ENCODE measurements at regions not wholly inside any gene's neighbourhood (a gene's known extent, or its start where the extent isn't known, plus 50 kb on each side); places are given as distances from the start of the nearest gene placed in this dataset.
"Not testable (repeated sequence)": the region's sequence is repeated elsewhere in the genome, so short reads cannot be mapped to it uniquely, and the experiment has no call there.

DNA sequence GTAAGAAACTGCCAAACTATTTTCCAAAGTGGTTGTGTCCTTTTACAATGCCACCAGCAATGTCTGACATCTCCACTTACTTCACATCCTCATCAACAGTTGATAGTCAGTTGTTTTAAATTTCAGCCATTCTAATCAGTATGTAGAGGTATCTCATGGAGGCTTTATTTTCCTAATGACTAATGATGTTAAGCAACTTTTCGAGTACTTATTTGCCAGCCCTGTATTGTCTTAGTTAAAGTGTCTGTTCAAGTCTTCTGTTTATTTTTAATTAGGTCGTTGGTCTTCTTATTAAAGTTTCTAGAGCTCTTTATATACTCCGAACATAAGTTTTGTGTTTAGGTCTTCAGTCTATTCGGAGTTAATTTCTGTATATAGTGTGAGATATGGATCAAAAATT is 54.9 kb upstream of the NBPF12 start:
- DNase-seq: not testable (repeated sequence)

DNA sequence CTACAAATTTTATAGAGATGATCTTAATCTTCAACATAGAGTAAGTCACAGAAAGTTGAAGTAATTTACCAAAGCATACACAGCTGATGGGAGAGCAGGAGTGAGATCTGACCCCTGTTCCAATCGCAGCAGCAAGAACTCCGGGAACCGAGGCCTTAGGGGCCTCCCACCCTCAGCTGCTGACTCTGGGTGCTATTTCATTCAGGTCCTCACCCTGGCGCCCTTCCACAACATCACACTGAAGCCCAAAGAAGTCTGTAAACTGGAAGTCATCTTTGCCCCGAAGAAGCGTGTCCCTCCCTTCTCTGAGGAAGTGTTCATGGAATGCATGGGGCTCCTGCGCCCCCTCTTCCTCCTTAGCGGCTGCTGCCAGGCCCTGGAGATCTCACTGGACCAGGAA is 57.0 kb upstream of the NBPF12 start:
- not testable (repeated sequence) for DNase-seq

DNA sequence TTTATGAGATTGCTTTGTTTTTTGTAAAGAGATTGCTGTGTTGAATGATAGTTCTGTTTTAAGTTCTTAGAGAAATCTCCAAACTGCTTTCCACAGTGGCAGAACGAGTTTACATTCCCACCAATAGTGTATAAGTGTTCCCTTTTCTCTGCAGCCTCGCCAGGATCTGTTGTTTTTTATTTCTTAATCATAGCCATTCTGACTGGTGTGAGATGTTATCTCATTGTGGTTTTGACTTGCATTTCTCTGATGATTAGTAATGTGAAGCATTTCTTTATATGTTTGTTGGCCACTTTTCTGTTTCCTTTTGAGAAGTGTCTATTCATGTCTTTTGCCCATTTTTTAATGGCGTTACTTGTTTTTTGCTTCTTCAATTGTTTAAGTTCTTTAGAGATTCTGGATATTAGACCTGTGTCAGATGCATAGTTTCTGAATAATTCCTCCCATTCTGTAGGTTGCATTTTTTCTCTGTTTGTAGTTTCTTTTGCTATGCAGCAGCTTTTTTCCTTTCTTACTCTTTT is 74.3 kb upstream of the NBPF12 start:
- not testable (repeated sequence) for DNase-seq

DNA sequence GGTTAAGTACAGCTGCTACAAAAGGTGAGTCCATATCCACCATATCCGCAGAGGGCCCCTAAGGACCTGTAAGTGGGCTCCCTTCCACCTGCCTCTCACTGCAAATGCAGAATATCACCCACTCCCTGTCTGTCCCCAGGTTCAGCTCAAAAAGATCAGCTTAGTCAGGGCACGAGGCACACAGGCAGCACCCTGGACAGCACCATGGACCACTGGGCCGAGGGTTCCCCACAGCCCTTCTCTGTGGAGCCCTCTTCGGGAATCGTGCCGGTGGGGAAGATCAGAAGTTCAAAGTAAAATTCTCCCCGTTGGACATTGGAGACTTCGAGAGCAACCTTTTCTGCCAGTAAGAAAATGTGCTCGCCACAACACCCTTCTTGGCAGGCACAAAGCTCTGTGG is 85.0 kb upstream of the NBPF12 start:
- DNase-seq: not testable (repeated sequence)

DNA sequence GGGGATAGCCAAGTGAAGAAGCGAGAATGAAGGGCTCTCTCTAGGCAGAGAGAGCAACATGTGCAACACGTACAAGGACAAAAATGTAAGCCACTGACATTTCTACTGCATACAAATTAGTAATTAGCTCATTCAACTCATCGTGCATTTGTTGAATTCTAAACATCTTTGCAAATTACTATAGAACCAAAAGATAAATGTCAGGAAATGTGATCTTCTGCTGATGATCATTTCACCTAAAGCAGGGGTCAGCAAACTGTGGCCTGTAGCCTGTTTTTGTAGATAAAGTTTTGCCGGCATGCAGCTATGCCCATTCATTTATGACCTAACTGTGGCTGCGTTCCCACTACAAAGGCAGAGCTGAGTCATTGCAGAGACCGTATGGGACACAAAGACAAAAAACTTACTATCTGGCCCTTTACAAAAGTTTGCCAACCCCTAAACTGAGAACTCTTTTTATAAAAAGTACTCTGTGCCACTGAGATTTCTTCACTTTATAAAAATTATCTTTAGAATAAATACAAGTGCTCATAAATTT is 87.7 kb upstream of the NBPF12 start:
- not testable (repeated sequence) for DNase-seq

DNA sequence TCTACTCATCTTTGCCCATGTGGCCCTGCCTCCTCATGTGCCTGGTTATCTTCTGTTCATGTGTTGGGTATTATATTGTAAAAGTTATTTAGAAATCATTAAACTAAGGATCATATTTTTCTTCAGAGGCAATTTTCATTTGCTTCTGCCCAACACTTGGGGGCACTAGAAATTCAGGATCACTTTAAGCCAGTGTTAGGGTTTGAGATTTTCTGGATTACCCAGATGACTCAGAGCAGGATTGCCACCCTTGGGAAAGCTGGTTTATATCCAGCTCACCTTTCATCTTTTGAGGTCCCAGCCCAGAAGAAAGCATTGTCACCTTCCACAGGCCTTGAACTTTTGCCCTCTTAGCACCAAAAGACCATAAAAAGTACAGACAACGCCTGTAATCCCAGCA is 99.4 kb upstream of the NBPF12 start:
- DNase-seq: not testable (repeated sequence)

DNA sequence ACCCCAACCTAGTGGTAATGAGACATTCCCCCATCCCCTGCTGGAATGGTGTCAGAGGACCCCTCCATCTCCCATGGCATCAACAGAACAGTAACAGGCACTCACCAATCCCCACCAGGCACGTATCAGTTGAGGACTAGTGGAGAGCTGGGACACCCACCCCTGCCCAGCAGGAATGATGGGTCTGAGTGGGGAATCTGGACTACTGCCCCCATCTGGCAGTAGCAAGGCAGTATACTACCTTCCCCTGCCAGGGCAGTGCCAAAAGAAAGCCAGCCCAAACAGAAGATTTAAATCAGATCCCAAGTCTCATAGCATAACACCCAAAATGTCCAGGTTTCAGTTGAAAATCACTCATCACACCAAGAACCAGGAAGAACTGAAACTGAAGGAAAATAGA is 111.2 kb upstream of the NBPF12 start:
- not testable (repeated sequence) for DNase-seq

DNA sequence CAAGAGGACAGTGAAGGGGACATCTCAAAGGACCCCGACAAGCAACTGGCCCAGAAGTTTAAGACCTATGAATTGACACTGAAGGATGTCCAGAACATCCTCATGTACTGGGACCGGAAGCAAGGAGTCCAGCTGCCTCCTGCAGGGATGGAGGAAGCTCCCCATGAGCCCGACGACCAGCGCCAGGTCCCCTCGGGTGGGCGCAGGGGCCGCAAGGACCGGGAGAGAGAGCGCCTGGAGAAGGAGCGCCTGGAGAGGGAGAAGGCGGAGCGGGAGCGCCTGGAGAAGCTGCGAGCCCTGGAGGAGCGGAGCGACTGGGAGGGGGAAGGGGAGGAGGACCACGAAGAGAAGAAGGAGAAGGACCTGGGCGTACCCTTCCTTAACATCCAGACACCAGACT is 143.9 kb upstream of the NBPF12 start:
- DNase-seq: not testable (repeated sequence)

DNA sequence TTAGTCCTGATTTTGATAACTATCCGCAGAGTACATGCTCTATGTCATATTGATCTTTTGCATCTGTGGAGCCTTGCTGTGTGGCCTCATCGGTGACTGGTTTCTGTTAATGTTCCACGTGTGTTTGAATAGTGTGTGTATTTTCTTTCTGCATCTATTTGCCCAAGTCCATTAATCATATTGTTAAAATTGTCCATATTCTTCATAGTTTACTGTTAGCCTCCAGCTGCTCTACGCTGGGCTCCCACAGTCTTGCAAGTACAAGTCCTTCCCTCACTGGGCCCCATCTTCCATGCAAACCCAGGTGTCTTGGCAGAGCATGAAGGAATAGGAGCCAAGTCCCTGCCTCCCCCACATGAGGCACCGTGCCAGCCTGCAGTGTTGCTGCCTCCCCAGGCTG is 145.4 kb upstream of the NBPF12 start:
- DNase-seq: not testable (repeated sequence)

DNA sequence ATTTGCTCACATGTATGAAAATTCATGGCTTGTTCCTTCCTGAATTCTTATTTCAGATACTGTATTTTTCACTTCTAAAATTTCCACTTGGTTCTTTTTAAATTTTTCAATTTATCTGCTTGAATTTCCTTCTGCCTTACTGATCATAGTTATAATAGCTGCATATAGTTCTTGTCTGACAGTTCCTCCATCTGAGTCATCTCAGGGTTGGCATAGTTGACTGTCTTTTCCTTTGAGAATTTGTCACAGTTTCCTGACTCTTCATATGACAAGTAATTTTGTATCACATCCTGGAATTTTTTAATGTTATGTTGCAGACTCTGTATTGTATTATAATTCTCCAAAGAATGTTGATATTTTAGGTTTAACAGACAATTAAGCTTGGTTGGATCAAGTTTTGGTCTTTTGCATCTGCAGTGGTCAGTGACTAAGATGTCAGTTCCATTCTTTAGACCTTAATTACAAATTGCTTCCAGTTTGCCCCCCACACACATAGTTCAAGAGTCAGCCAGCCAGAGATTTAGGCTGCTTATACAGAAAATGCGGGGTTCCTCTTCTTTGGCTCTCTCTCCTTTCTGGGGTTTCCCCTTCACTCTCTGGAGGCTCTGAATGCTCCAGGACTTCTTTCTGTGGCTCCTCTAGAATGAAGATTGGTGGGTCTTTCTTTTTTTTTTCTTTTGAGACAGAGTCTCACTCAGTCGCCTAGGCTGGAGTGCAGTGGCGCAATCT is 153.7 kb upstream of the NBPF12 start:
- not testable (repeated sequence) for DNase-seq

DNA sequence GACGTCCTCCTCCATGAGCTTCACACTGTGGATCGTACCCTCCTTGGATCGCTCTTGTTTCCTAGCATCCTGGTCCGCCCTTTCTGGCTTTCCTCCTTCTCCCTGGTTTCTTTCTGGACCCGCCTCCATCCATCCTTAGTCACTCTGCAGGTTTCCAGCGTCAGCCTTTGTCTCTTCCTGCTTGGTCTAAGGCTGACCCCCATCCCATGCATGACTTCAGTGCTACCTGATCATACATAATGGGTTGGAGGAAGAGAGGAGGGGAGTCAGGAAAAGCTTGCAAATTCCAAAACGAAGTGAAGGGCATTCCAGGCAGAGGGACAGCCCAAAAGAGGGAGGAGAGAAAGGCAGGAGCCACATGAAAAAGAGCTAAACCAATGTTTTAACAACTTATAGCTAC is 156.9 kb upstream of the NBPF12 start:
- DNase-seq: not testable (repeated sequence)

DNA sequence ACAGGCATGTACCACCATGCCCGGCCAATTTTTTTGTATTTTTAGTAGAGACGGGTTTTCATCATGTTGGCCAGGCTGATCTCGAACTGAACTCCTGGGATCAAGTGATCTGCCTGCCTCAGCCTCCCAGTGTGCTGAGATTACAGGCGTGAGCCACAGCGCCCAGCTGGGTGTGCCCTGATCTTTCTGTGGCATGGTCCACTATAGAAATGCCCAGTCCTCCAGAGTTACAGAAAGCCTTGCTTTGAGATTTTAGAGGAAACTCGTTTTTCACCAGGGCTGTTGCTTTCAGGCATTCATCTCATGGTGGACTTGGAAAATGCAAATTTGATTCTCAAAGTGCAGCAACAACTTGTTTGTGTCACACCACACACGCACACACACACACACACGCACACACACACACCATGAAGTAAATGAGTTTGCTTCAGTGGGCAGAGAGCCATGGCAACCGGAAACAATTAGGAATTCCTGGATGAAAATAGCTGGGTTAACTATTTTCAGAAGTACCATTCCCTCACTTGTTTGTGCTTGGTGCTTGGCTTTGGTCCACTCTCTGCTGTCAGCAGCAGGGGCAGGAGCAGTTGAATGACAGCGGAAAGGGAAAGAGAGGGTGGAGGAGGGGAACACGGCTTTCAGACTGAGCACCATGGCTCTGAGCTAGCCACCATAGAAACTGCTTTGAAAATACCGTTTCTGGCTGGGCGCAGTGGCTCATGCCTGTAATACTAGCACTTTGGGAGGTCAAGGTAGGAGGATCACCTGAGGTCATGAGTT is 160.1 kb upstream of the NBPF12 start:
- DNase-seq: not testable (repeated sequence)

DNA sequence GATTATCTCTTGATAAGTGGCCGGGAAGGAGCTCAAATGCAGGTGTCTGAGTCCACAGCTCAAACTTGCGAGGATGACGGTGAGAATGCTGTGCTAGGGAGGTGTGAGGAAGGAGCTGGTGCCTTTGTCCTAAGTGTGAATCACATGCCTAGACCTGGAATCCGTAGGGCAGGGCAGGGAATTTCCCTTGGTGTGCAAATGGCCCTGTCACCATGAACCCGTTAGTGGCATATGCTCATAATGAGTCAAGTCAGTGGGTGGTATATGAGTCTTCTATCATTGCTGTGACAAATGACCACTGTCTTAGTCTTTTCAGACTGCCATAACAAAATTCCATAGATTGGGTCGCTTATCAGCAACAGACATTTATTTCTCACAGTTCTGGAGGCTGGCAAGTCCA is 163.1 kb upstream of the NBPF12 start:
- not testable (repeated sequence) for DNase-seq

DNA sequence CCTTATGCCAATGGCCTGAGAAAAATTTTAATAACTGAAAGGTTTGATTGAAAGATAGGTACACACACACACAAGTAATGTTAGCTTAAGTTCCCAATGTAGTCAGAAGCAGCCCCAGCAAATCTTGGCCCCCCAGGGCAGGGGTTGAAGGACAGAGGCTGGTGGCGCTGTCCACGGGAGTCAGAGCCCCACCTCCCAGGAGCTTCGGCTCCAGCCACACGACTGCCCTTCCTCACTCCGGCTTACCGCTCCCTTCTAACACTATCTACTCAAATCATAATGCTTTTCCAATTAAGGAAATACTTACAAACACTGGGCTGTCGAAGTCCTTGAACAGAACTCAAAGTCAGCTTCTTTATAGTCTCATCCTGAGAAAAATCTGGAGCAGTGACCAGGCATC is 163.9 kb upstream of the NBPF12 start:
- not testable (repeated sequence) for DNase-seq

DNA sequence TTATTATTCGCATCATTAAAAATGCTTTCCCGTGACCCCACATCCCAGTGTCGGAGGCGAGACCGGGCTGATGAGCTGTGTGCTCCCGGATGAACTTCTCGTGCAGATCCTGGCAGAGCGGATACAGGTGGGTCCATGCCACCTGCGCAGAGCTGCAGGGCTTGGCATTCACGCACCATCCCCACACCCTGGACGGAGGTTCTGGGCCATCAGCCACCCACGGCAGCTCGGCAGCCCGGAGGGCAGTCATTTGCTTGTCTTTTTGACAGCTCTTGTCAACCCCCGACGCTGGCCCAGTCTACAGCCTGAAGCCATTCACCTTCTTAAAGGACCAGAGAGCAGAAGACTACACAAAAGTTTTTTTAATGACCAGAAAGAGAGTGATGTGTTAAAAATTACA is 166.7 kb upstream of the NBPF12 start:
- DNase-seq: not testable (repeated sequence)

DNA sequence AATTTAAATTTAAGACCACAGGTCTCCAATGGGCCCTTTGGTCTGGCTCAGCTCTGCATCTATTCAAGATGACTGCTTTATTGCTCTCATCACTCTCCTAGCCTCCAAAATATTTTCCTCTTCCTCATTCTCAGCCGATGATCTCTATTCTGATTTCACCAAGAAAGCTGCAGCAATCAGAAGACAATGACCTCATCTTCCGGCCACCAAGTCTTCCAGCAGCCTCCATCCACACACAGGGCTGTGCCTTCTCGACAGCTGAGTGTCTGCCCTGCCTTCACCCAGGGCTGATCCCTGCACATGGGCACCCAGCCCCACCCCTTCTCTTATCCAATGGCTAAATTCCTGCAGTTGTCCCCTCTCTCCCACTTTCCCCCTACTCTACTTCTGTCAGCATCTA is 167.1 kb upstream of the NBPF12 start:
- DNase-seq: not testable (repeated sequence)

DNA sequence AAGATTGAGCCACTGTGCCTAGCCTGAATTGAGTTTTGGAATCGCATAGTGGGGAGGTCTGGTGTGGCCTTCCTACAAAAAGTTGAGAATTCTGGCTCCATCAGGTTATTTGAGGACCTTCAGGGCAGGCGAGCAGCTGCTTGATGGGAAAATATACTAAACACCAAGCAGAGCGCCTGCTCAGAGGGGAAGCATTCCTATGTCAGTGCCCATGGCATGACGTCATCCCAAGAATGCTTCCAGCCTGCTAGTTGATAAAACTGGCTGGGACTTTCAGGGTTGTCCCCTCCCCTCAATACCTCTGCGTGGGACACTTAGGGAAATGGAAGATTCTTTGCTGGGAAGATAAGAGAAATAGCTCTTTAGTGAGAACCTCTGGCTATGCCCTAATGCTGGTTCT is 174.9 kb upstream of the NBPF12 start:
- not testable (repeated sequence) for DNase-seq

DNA sequence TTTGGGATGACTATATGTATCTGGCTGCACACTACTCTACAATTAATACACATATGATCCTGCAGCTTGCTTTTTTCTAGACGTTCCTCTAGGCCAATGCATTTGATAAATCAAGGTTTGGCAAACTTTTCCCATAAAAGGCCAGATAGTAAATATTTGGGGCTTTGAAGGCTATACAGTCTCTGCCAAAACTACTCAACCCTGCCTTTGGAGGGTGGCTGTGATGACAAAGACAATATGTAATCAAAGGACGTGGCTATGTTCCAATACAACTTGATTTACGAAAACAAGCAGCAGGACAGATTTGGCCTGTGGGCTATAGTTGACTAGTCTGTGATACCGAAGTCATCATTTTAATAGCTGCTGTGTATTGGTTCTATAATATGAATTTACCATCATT is 181.3 kb upstream of the NBPF12 start:
- DNase-seq: not testable (repeated sequence)

DNA sequence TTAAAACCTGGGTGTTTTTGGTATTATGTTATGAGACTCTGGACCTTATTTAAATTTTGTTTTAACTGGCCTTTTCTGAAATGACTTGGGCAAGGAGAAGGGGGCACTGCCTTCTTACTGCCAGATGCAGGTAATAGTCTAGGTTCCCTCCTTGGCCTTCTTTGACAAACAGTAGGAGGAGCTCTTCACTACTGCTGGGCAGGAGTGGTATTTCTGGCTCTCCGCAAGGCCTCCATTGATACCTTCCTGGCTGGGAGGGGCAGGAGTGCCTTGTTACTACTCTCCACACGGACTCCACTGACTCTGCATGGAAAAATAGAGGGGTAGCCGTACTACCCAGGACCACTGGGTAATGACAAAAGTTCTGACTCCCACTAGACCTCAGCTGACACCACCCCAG is 189.4 kb upstream of the NBPF12 start:
- not testable (repeated sequence) for DNase-seq

DNA sequence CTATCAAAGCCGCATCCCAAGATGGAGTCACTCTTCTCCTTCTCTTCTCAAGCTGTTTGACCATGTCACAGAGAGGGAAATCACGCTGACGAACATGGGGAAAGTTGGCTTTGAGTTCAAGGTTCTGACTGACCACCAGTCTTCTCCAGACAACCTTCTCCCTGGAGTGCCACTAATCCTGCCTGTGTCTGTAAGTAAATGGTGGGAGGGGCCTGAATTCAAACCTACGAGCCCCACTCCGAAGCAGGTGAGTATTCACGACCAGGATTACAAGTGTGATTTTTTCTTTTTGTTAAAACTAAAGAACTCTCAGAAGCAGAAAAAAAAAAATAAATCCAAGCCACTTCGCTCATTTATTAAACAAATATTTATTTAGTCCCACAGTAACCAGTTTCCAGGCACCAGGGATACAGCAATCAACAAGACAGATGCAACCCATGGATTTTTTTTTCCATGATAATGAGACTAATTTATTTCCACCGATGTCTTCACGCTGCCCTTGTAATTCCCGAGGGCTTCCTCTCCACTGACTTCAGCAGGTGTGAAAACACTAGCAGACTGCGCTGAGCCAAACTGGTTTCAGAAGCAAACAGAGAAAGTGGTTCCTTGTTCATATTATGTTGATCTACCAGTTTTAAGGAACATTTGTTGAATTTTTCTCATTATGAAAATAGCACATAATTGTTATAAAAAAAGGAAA is 206.0 kb upstream of the NBPF12 start:
- DNase-seq: not testable (repeated sequence)

DNA sequence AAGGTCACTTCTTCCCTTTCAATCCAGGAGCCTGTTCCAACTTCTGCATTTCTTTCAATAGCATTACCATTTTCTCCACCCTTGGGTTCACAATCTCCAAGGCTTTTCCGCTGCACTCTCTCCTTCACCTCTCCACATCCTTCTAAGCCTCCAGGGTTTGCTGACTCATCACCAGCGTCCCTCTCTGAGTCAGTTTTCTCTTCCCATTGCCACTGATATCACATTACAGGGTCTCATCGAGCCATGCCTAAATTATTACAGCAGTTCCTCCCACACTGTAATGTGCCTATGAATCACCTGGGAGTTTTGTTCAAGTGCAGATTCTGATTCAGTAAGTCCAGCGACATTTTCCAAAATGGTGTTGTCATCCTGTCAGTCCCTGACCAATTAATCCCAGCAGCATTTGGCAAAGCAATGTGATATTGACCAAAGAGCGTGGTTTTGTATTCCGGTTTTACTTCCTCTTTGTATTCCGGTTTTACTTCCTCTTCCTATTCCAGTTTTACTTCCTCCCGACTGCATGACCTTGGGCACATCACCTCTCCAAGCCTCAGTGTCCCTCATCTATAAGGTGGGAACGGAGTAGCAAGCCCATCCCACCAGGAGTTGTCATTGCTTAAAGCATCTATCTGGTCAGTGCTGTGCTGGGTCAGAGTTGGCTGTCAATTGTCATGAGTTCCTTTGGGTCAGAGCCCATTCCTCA is 208.3 kb upstream of the NBPF12 start:
- not testable (repeated sequence) for DNase-seq

DNA sequence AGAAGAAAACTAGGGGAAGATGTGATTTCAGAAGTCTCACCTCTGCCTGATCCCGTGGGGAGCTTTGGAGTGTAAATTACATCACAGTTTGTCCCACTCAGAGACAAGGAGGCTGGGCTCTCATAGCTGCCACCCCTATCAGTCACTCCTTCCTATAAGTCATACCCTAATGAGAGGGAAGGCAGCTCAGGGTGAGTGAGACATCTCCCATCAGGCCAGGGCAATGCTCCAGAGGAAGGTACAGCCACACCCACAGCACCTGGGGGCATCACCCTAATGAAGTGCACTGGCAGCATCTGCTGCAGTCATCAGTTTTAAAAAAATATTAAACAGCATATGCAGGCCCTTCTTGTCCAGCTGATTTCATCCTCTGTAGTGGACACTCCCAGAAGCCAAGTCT is 223.1 kb upstream of the NBPF12 start:
- not testable (repeated sequence) for DNase-seq
